Activated CD8-positive, alpha-beta memory T cell treated with anti-CD3 and anti-CD28 coated beads for 36 hours (primary cell): ENCODE measurements at regions not wholly inside any gene's neighbourhood (a gene's known extent, or its start where the extent isn't known, plus 50 kb on each side); places are given as distances from the start of the nearest gene placed in this dataset.

ENCODE experiments used
- CTCF ChIA-PET: fragments of 350-600 bp; sonication (Branson Sonifier 250); formaldehyde crosslinking; loops from one replicate; lab custom pipeline; 2021; ENCODE audit warnings: antibody characterized with exemption; lab: Charles Lee
- POLR2A ChIA-PET: fragments of 350-600 bp; sonication (Branson Sonifier 250); formaldehyde crosslinking; loops from one replicate; lab custom pipeline; 2021; ENCODE audit warnings: antibody characterized with exemption; lab: Charles Lee

GRCh38 chr7:1366801-1367405 is 92.4 kb downstream of the MICALL2 start:
- CTCF ChIA-PET = no interaction called here

GRCh38 chr7:1367501-1368183 is 91.6 kb downstream of the MICALL2 start:
- POLR2A ChIA-PET = no interaction called here
- CTCF ChIA-PET = no interaction called here

More at GRCh38 chr7:1366801-1367405, 92.4 kb downstream of the MICALL2 start:
- POLR2A ChIA-PET = no interaction called here

DNA sequence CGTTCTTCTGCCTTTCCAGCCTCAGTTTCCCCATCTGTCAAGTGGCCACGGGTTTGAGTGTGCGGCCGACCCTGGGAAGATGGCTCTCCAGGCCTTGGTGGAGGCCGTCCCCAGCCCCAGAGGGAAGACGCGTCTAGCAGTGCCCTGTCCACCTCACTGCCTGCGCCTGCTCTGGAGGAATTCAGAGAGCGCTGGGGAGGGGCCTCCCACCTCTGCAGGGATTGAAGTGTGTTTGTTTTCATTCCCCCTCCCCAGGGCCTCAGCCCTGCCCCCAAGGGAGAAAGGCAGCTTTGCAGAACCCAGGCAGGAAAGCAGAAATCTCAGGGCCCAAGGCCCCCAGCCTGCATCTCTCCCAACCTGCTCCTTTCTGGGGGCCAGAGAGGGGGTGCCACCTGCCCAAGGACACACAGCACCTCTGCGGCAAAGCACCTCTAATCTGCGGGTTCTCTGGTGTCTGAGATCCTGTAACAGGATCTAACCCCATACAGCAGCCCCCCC is 91.0 kb downstream of the MICALL2 start:
- CTCF ChIA-PET = no interaction called here
- POLR2A ChIA-PET = no interaction called here

- ChIA-PET POLR2A (no interaction called here), CTCF (no interaction called here)
Observed at GRCh38 chr7:1368682-1369571, 90.3 kb downstream of the MICALL2 start.

DNA sequence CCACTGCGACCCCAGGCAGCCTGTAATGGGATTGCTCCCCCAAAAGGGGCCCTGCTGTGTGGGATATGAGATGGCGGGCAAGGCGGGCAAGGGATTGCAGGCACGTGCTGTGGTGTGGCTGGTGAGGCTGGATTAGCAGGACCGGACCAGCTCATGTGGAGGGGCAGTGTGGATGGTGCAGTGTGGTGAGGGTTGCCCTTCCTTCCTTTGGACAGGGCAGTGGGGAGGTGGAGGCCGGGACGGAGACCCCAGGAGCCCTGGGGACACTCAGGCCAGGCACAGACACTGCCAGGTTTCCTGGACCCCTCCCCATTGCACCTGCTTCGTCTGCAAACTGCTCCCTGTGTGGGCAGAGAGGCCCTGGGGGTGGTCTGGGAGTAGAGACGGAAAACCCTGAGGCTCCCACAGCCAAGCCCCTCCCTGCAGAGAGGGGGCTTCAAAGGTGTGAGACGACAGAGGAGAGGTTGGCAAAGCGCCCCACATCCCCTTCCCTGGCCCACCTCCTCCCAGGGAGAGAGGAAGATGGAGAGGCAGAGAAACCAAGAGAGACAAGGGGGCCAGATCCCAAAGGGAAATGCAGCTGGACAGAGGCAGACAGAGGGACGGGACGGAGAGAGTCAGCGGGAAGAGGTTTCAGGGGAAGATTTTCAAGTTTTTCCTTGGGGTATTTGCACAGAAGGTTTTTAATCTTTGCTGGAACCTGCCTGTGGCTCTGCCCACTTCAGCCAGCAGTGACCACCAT is 89.2 kb downstream of the MICALL2 start:
- ChIA-PET POLR2A (no interaction called here), CTCF (no interaction called here)

DNA sequence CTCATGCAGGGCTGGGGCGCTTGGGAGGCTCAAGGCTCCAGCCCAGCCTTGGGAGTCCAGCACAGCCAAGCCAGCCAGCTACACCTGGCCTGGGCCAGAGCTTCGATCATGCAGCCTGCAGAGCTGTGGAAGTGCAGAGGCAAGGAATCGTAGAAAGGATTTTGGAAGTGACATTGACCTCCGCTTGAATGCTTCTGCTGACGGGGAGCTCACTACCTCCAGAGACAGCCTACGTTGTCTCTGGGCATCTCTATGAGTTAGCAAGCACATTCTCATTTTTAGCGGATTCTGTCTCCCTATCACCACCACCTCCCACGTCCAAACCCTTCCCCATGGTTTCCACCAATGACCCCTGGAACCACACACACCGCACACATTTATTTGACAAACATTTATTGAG is 88.5 kb downstream of the MICALL2 start:
- ChIA-PET POLR2A (no interaction called here), CTCF (no interaction called here)

GRCh38 chr7:1372063-1372462 is 87.2 kb downstream of the MICALL2 start:
- ChIA-PET POLR2A (no interaction called here), CTCF (no interaction called here)

- POLR2A ChIA-PET = no interaction called here
- CTCF ChIA-PET = no interaction called here
Observed at GRCh38 chr7:1372671-1373379, 86.4 kb downstream of the MICALL2 start.

DNA sequence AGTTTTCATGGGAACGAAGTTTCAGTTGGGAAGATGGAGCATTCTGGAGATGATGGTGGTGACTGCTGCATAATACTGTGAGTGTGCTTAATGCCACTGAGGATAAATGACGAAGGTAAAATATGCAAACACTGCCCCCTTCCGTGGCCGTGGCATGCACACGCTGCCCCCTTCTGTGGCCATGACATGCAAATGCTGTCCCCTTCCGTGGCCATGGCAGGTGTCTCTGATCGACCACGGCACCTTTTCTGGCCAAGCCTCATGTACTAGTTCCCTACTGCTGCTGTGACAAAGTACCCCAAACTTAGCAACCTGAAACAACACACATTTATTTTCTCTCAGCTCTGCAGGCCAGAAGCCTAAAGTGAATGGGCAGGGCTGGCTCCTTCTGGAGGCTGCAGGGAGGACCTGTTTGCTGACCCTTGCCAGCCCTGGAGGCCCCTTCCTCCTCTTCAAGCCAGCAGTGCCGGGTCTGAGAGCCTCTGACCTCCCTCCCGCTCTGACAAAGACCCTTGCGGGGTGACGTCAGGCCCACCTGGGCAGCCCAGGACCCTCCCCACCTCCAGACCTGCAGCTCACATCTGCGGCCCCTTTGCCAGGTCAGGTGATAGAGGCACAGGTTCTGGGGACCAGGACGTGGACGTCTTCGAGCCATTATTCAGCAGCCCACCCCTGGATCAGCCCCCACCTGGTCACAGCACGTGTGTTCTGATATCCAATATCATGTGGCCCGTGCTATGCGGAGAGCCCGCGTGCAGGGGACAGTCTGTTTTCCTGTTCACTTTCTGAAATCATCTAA is 82.0 kb downstream of the MICALL2 start:
- ChIA-PET POLR2A (no interaction called here), CTCF (no interaction called here)

DNA sequence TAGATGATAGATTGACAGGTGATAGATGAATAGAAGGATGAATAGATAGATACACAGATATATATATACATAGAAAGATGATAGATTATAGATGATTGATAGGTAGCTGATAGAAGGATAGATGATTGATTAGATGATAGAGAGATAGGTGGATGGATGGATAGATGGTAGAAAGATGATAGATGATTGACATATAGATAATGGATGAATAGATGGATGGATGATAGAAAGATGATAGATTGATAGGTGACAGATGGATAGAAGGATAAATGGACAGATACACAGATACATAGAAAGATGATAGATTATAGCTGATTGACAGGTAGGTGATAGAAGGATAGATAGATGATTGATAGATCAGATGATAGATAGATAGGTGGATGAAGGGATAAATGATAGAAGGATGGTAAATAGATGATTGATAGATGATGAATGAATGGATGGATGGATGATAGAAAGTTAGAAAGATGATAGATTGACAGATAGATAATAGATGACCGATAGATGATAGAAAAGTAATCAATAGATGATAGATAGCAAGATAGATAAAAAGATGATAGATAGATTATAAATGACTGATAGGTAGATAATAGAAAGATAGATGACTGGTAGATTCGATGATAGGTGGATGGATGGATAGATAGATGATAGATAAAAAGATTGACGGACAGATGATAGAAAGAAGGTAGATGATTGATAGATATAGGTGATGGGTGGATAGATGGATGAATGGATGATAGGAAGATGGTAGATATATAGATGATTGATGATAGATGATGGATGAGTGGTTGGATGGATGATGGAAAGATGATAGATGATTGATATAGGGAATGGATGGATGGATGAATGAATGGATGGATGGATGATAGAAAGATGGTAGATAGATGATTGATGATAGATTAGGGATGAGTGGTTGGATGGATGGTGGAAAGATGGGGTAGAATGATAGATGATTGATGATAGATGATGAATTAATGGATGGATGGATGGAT is 80.4 kb downstream of the MICALL2 start:
- ChIA-PET CTCF (no interaction called here), POLR2A (no interaction called here)

- CTCF ChIA-PET = no interaction called here
- POLR2A ChIA-PET = no interaction called here
Observed at GRCh38 chr7:1380231-1380815, 78.9 kb downstream of the MICALL2 start.

- POLR2A ChIA-PET = no interaction called here
Observed at GRCh38 chr7:1380821-1381580, 78.3 kb downstream of the MICALL2 start.

GRCh38 chr7:1382553-1383397 is 76.5 kb downstream of the MICALL2 start:
- ChIA-PET POLR2A (no interaction called here), CTCF (interaction anchor here (1.0 kb wide), 1 partner anchor 49 kb away, joined by 4 read pairs; no protein-coding TSS in a partner anchor)

More at GRCh38 chr7:1380821-1381580, 78.3 kb downstream of the MICALL2 start:
- CTCF ChIA-PET = no interaction called here

DNA sequence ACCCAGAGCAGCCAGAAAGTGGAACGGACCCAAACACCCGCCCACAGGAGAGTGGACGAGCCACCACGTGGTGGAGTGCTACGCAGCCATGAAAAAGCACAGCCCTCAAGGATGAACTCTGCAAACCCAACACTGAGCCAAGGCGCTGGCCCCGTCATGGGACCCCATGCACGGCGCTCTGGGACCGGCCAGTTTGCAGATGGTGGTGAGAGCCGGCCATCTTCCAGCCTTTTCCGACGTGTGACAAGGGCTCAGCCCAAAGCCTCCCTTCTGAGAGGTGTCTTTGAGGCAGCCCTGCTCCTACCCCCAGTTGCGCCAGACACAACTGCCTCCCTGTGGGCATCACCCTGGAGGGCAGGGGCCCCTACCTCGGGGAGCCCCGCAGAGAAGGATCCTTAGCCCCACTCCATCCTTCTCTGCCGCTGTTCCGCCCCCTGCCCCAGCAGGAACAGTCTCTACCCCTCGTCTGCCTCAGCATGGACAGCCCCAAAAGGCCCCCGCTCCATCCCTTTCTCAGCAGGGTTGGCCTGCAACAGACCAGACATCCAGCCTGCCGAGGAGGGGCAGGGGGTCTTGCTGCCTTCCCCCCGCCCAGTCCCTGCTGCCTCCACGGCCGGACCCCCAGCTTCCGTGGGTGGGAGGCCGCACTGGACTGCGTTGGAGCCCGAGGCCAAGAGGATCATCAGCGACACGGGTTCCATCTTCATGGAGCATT is 75.7 kb downstream of the MICALL2 start:
- ChIA-PET CTCF (no interaction called here), POLR2A (no interaction called here)

DNA sequence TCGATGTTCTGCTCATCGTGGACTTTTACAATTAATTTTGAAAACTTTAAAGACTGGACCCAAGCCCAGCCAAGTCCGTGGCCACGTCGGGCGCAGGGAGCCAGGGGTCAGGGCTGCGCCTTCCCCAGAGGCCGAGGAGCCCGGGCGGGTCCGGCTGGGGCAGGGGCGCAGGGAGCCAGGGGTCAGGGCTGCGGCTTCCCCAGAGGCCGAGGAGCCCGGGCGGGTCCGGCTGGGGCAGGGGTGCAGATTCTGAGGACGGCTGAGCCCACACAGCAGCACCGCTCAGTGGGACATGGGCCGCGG is 75.2 kb downstream of the MICALL2 start:
- POLR2A ChIA-PET = no interaction called here
- CTCF ChIA-PET = no interaction called here
